HUES64 (cell line): ENCODE measurements at regions not wholly inside any gene's neighbourhood (a gene's known extent, or its start where the extent isn't known, plus 50 kb on each side); places are given as distances from the start of the nearest gene placed in this dataset.
"Not testable (repeated sequence)": the region's sequence is repeated elsewhere in the genome, so short reads cannot be mapped to it uniquely, and the experiment has no call there.

ENCODE experiments used
- H3K27ac ChIP-seq: 2 replicates; pipeline ENCODE4 v1.7.0; 2013; ENCODE audit warnings: low read depth, low read length, inconsistent platforms
- H3K27me3 ChIP-seq: 2 replicates; pipeline ENCODE4 v1.6.1; 2013; ENCODE audit warnings: mild to moderate bottlenecking, low read length; ENCODE audit not compliant: insufficient read depth
- H3K36me3 ChIP-seq: 2 replicates; pipeline ENCODE4 v1.6.1; 2013; ENCODE audit warnings: mild to moderate bottlenecking, low read length; ENCODE audit not compliant: insufficient read depth
- H3K4me1 ChIP-seq: 2 replicates; pipeline ENCODE4 v1.6.1; 2013; ENCODE audit warnings: mild to moderate bottlenecking, low read length, moderate library complexity; ENCODE audit not compliant: insufficient read depth
- H3K4me3 ChIP-seq: 2 replicates; pipeline ENCODE4 v1.5.1; 2013; ENCODE audit warnings: mild to moderate bottlenecking, low read length, moderate library complexity
- H3K9ac ChIP-seq: 2 replicates; pipeline ENCODE4 v1.6.1; 2013; ENCODE audit warnings: mild to moderate bottlenecking, low read depth, low read length
- H3K9me3 ChIP-seq: 2 replicates; pipeline ENCODE4 v1.6.1; 2013; ENCODE audit warnings: low read depth, low read length; ENCODE audit not compliant: insufficient read depth
- WGBS: fragments of 150-250, 120-280 bp; methylation state at CpG from one replicate; pipeline ENCODE4 v1.1.7; 2013; ENCODE audit warnings: missing lambda C conversion rate; 5-methylcytosine and 5-hydroxymethylcytosine counted together

GRCh38 chr10:131822013-131822691 lies 78.7 kb upstream of the PPP2R2D start:
- no peaks in the 10 kb centered on the region for H3K9me3 ChIP-seq

DNA sequence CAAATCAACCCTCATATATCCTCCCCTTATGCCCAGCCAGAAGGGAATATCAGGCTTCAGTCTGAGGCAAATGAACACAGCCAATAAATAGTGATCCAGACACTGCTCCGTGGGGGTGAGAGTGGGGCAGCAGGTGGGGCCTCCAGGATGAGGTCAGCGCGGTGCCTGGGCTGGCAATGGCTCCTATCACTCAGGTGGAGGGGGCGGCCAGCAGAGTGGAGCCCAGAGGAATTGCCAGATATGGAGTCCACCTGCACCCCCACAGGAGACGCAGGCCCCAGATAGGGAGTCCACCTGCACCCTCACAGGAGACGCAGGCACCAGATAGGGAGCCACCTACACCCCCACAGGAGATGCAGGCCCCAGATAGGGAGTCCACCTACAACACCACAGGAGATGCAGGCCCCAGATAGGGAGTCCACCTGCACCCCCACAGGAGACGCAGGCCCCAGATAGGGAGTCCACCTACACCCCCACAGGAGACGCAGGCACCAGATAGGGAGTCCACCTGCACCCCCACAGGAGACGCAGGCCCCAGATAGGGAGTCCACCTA lies 78.0 kb upstream of the PPP2R2D start:
- Histone ChIP-seq H3K9me3 (no peaks in the 10 kb centered on the region), H3K4me3 (no peak overlapping the region), H3K4me1 (peaks cover 24% of the 10 kb centered on the region), H3K36me3 (no peaks in the 10 kb centered on the region), H3K27ac (no peak overlapping the region), H3K9ac (no peak overlapping the region), H3K27me3 (no peaks in the 10 kb centered on the region; the same call in 1 of the 2 replicates)
- 94% methylated on average over 9 of the region's 9 CpGs for WGBS

More at GRCh38 chr10:131822013-131822691, 78.7 kb upstream of the PPP2R2D start:
- Histone ChIP-seq H3K27me3 (no peaks in the 10 kb centered on the region; the same call in 1 of the 2 replicates), H3K9ac (no peak overlapping the region), H3K36me3 (no peaks in the 10 kb centered on the region), H3K4me1 (peaks cover 24% of the 10 kb centered on the region), H3K4me3 (no peak overlapping the region), H3K27ac (no peak overlapping the region)
- WGBS, result 93% methylated on average over 18 of the region's 18 CpGs

- H3K27me3 ChIP-seq, H3K36me3 ChIP-seq, H3K27ac ChIP-seq, H3K4me3 ChIP-seq, H3K9me3 ChIP-seq, H3K9ac ChIP-seq: not testable (repeated sequence)
- WGBS, result 86% methylated on average over 9 of the region's 12 CpGs
- H3K4me1 ChIP-seq, result peaks cover 23% of the 10 kb centered on the region
These were observed 77.2 kb upstream of the PPP2R2D start for GRCh38 chr10:131823601-131824099.

GRCh38 chr10:131824371-131825149 lies 76.2 kb upstream of the PPP2R2D start:
- Histone ChIP-seq H3K4me1 (peaks cover 15% of the 10 kb centered on the region), H3K4me3 (no peak overlapping the region), H3K36me3 (no peaks in the 10 kb centered on the region), H3K27me3 (no peaks in the 10 kb centered on the region; the same call in 1 of the 2 replicates), H3K27ac (no peak overlapping the region), H3K9ac (no peak overlapping the region), H3K9me3 (no peaks in the 10 kb centered on the region)
- WGBS, result 44% methylated on average over 24 of the region's 24 CpGs

GRCh38 chr10:131825150-131825848 lies 75.5 kb upstream of the PPP2R2D start:
- Histone ChIP-seq H3K9ac (no peak overlapping the region), H3K4me3 (no peak overlapping the region), H3K9me3 (no peaks in the 10 kb centered on the region), H3K36me3 (no peaks in the 10 kb centered on the region), H3K27me3 (no peaks in the 10 kb centered on the region; the same call in 1 of the 2 replicates), H3K27ac (no peak overlapping the region; the same call in 1 of the 2 replicates), H3K4me1 (peaks cover 15% of the 10 kb centered on the region)
- WGBS, result 38% methylated on average over 15 of the region's 15 CpGs

GRCh38 chr10:131825960-131826650 lies 74.7 kb upstream of the PPP2R2D start:
- 76% methylated on average over 15 of the region's 15 CpGs for WGBS
- H3K27me3 ChIP-seq, result no peaks in the 10 kb centered on the region; the same call in 1 of the 2 replicates
- peaks cover 15% of the 10 kb centered on the region for H3K4me1 ChIP-seq
- no peak overlapping the region for H3K27ac ChIP-seq
- H3K9me3 ChIP-seq, result no peaks in the 10 kb centered on the region
- H3K4me3 ChIP-seq, result no peak overlapping the region
- H3K9ac ChIP-seq, result no peak overlapping the region
- no peaks in the 10 kb centered on the region for H3K36me3 ChIP-seq

GRCh38 chr10:131829156-131829930 lies 71.5 kb upstream of the PPP2R2D start:
- Histone ChIP-seq H3K9me3 (no peaks in the 10 kb centered on the region), H3K9ac (no peak overlapping the region), H3K27me3 (no peaks in the 10 kb centered on the region; the same call in 1 of the 2 replicates), H3K27ac (no peak overlapping the region), H3K36me3 (no peaks in the 10 kb centered on the region), H3K4me1 (peaks cover 15% of the 10 kb centered on the region), H3K4me3 (no peak overlapping the region)
- 89% methylated on average over 14 of the region's 14 CpGs for WGBS

DNA sequence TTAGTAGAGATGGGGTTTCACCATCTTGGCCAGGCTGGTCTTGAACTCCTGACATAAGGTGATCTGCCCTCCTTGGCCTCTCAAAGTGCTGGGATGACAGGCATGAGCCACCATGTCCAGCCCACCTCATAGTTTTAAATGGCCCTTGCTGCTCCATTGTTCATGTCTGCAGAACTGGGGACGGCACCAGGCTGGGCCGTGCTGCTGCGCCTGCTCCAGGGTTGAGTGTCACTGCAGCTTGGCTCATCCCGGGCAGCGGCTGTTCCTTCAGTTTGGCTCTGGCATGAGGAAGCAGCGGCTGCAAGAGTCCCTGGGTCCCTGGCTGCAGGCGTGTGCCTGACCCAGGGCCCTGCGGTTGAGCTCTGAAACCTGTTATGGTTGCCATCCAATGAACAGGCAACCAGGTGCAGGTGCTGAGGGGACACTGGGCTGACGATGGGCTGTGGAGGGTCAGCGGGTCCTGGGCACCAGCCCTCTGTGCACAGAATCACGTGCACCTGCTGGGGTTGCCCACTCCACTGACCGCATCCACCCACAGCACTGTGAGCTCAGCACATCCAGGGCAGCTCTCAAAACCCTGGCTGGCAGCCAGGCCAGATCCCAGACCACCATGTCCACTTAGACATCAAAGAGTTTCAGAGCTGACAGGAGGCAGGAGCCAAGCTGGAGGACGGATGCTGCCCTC lies 70.2 kb upstream of the PPP2R2D start:
- H3K27ac ChIP-seq, result no peak overlapping the region
- H3K36me3 ChIP-seq, result no peaks in the 10 kb centered on the region
- H3K4me1 ChIP-seq, result peaks cover 5% of the 10 kb centered on the region; the same call in 1 of the 2 replicates
- no peaks in the 10 kb centered on the region for H3K9me3 ChIP-seq
- H3K9ac ChIP-seq, result no peak overlapping the region
- H3K4me3 ChIP-seq, result no peak overlapping the region
- WGBS, result 95% methylated on average over 13 of the region's 13 CpGs
- no peaks in the 10 kb centered on the region; the same call in 1 of the 2 replicates for H3K27me3 ChIP-seq

DNA sequence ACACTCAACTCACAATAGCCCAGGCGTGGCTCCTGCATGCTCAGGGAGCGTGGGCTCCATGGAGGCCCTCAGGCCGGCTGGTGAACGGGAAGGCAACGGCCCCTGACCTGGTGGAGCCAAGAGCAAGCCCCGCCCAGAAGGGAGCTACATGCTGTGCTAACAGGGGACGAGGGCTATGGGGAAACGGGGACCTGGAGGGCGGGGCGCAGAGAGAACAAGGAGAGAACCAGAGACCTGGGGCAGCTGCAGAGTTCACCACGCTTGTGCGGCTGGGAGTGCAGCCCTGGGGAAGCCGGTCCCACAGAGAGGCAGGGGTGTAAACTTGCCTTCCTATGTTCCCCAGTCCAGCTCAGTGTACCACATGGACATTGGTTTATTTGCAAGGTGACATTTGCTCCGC lies 69.2 kb upstream of the PPP2R2D start:
- no peak overlapping the region for H3K27ac ChIP-seq
- no peak overlapping the region for H3K4me3 ChIP-seq
- no peaks in the 10 kb centered on the region for H3K9me3 ChIP-seq
- no peak overlapping the region for H3K9ac ChIP-seq
- H3K27me3 ChIP-seq, result no peaks in the 10 kb centered on the region
- no peaks in the 10 kb centered on the region for H3K36me3 ChIP-seq
- H3K4me1 ChIP-seq, result no peaks in the 10 kb centered on the region
- WGBS, result 79% methylated on average over 14 of the region's 14 CpGs
